Upper lobe of right lung (tissue), 1 donor: ENCODE measurements at regions not wholly inside any gene's neighbourhood (a gene's known extent, or its start where the extent isn't known, plus 50 kb on each side); places are given as distances from the start of the nearest gene placed in this dataset.
"Not testable (repeated sequence)": the region's sequence is repeated elsewhere in the genome, so short reads cannot be mapped to it uniquely, and the experiment has no call there.

Source experiments
- ATAC-seq: fragments of 200-7000 bp; cut with Tn5 transposase; one replicate; pipeline ENCODE4 v1.9.1; 2020; ENCODE audit warnings: mild to moderate bottlenecking, moderate library complexity
- DNase-seq: peaks from one replicate; pipeline ENCODE4 v3.0.0-alpha.2; 2020
- H3K27ac ChIP-seq: fragments of 200-600 bp; one replicate; pipeline ENCODE4 v1.8.0; 2022
- H3K27me3 ChIP-seq: fragments of 200-600 bp; one replicate; pipeline ENCODE4 v1.8.0; 2022; ENCODE audit warnings: mild to moderate bottlenecking
- H3K36me3 ChIP-seq: fragments of 200-600 bp; one replicate; pipeline ENCODE4 v1.8.0; 2022
- H3K4me1 ChIP-seq: fragments of 200-600 bp; one replicate; pipeline ENCODE4 v1.8.0; 2022
- H3K4me3 ChIP-seq: fragments of 200-600 bp; one replicate; pipeline ENCODE4 v1.8.0; 2022; ENCODE audit warnings: mild to moderate bottlenecking
- H3K9me3 ChIP-seq: fragments of 200-600 bp; one replicate; pipeline ENCODE4 v1.8.0; 2022
- intact Hi-C: fragments of 100-400 bp; cut with DNase I; formaldehyde crosslinking; loops from one replicate; pipeline ENCODE4 v1.11.0; 2022
- TF ChIP-seq, protein P1 (sequence below): fragments of 200-600 bp; IDR thresholded peaks from one replicate; pipeline ENCODE4 v1.8.0; 2022; ENCODE audit warnings: antibody characterized with exemption
- donor health status: DM: no; HTN: yes; CAD: no; lungs with severe emphysema.

DNA sequence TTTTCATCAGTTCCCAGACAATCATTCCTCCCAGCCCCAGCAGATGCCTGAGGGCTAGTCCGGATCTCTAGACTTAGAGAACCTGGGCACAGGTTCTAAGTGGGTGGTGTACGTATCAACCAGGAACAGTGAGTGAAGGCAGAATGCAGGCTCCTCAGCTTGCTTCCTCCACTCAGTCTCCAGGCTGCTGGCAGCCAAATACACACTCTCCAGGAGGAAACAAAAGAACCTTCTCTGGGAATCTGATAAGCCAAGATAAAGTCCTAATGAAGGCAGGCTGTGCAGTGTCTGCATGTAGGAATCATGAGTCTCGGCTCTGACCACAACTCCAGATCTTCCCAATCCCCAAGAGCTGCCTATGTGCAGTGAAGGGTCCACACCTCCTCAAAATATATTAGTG lies 245.7 kb downstream of the SP3 start:
- Histone ChIP-seq H3K9me3 (no peaks in the 10 kb centered on the region), H3K36me3 (no peaks in the 10 kb centered on the region), H3K27ac (no peak overlapping the region), H3K4me3 (no peak overlapping the region), H3K27me3 (no peaks in the 10 kb centered on the region), H3K4me1 (no peaks in the 10 kb centered on the region)
- TF ChIP-seq, protein P1, sequence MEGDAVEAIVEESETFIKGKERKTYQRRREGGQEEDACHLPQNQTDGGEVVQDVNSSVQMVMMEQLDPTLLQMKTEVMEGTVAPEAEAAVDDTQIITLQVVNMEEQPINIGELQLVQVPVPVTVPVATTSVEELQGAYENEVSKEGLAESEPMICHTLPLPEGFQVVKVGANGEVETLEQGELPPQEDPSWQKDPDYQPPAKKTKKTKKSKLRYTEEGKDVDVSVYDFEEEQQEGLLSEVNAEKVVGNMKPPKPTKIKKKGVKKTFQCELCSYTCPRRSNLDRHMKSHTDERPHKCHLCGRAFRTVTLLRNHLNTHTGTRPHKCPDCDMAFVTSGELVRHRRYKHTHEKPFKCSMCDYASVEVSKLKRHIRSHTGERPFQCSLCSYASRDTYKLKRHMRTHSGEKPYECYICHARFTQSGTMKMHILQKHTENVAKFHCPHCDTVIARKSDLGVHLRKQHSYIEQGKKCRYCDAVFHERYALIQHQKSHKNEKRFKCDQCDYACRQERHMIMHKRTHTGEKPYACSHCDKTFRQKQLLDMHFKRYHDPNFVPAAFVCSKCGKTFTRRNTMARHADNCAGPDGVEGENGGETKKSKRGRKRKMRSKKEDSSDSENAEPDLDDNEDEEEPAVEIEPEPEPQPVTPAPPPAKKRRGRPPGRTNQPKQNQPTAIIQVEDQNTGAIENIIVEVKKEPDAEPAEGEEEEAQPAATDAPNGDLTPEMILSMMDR: no peak
- ATAC-seq (no peak), DNase-seq (no peak)
- intact Hi-C loops: no loop called here

DNA sequence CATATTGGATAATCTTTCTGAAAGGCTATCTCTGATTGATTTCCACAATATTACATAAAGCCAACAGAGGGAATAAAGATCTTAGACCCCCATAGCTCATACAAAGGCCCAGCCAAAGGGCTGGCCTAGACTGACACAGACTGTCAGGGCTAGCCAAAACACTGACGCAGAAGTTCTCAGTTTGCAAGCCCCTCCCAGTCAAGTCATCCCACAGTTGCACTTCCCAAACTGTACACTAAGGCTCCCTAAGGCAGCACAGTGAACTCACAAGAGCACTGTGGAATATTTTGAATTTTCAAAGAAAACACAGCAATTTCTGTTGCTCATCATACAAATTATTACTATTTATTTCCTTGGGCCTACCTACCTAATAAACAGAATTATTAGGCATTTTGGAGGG lies 244.9 kb downstream of the SP3 start:
- Histone ChIP-seq H3K27me3 (no peaks in the 10 kb centered on the region), H3K4me3 (no peak overlapping the region), H3K27ac (no peak overlapping the region), H3K4me1 (no peaks in the 10 kb centered on the region), H3K36me3 (no peaks in the 10 kb centered on the region), H3K9me3 (no peaks in the 10 kb centered on the region)
- TF ChIP-seq, protein P1: no peak
- ATAC-seq: no peak
- intact Hi-C loops: no loop called here
- DNase-seq: no peak

DNA sequence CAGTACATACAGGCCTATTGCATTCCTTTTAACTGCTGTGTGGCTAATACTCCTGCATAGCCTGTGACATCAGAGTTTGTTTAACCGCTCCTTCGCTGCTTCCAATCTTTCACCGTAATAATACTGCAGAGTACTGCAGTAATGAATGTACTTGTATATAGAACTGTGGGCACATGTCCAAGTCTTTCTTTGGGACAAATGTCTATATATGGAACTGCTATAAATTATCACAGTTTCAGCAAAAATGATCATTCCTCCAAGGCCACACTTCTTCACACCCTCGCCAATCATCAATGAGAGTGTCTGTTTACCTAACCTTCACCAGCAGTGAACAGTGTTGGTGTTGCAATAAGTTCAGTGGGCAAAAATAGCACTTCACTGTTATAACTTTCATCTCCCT lies 230.4 kb downstream of the SP3 start:
- ATAC-seq (no peak), DNase-seq (no peak)
- no peak overlapping the region for H3K27ac ChIP-seq
- H3K4me1 ChIP-seq: no peaks in the 10 kb centered on the region
- no peaks in the 10 kb centered on the region for H3K27me3 ChIP-seq
- no peak overlapping the region for H3K4me3 ChIP-seq
- intact Hi-C loops: no loop called here
- TF ChIP-seq, protein P1: no peak
- H3K36me3 ChIP-seq: no peaks in the 10 kb centered on the region
- no peaks in the 10 kb centered on the region for H3K9me3 ChIP-seq

DNA sequence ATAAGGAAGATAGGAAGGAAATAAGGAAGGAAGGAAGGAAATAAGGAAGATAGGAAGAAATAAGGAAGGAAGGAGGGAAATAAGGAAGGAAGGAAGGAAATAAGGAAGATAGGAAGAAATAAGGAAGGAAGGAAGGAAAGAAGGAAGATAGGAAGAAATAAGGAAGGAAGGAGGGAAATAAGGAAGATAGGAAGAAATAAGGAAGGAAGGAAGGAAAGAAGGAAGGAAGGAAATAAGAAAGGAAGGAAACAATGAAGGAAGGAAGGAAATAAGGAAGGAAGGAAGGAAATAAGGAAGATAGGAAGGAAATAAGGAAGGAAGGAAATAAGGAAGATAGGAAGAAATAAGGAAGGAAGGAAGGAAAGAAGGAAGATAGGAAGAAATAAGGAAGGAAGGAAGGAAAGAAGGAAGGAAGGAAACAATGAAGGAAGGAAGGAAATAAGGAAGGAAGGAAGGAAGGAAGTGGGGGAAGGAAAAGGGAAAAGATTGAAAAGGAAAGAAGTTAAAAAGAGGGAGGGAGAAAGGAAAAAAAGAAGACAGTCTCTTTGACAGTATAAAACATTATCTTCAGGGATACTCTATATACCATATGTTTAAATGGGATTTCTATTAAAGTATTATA lies 227.1 kb downstream of the SP3 start:
- H3K4me1 ChIP-seq, H3K9me3 ChIP-seq, DNase-seq, H3K4me3 ChIP-seq, H3K36me3 ChIP-seq, H3K27ac ChIP-seq, ATAC-seq, H3K27me3 ChIP-seq, intact Hi-C loops: not testable (repeated sequence)

DNA sequence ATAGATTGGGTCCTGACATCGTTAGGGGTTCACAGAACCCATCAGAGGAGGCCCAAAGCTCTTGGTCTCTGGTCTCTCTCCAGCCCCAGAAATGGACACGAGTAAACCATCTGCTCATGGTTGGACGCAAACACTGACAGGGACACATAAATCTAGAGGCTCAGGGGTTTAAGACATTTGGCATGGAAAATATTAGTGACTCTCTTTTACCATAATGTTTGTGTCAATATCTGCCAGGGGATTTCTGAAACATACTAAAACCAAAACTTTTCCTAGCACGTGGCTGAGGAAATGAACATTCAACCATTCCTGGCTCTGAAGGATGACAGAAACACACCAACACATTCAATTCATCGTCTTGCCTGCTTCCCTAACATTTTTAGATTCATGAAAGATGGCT lies 226.2 kb downstream of the SP3 start:
- TF ChIP-seq, protein P1: no peak
- Histone ChIP-seq H3K4me3 (no peak overlapping the region), H3K4me1 (no peaks in the 10 kb centered on the region), H3K36me3 (no peaks in the 10 kb centered on the region), H3K9me3 (no peaks in the 10 kb centered on the region), H3K27ac (no peak overlapping the region), H3K27me3 (no peaks in the 10 kb centered on the region)
- ATAC-seq: no peak
- intact Hi-C loops: no loop called here
- no peak for DNase-seq

DNA sequence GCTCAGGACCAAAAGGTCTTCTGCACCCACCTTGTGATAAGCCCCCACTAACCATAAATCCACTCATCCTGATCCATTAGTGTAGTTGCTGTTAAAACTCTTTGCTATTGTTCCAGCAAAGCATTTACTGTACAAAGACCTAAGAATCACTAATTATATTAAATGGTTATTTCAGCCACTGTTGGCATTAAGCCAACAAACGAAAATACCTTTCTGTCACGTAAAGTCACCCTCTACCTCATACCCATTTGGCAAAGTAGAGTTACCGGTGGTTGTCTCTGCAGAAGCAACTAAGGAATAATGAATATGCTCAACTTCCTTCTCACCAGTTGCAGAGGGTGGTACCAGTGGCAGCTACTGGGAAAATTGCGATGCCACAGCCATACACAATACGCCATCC lies 224.5 kb downstream of the SP3 start:
- no peaks in the 10 kb centered on the region for H3K4me1 ChIP-seq
- H3K27ac ChIP-seq: no peak overlapping the region
- no peak overlapping the region for H3K4me3 ChIP-seq
- no peaks in the 10 kb centered on the region for H3K27me3 ChIP-seq
- H3K9me3 ChIP-seq: no peaks in the 10 kb centered on the region
- TF ChIP-seq, protein P1: no peak
- ATAC-seq (no peak), DNase-seq (no peak)
- intact Hi-C loops: no loop called here
- no peaks in the 10 kb centered on the region for H3K36me3 ChIP-seq
